Peyer's patch (tissue), 4 donors: ENCODE measurements at regions not wholly inside any gene's neighbourhood (a gene's known extent, or its start where the extent isn't known, plus 50 kb on each side); places are given as distances from the start of the nearest gene placed in this dataset.

Experiments used
- CTCF ChIP-seq, 6 experiments: fragments of 450-650 bp in 4 of 6; fragments of 200-600 bp in 2 of 6; sonication (generic) in 1 of 6; IDR thresholded peaks; one replicate each; pipeline ENCODE4 v1.5.1; 2017 to 2019; ENCODE audit warnings: antibody characterized with exemption in 6 of 6, mild to moderate bottlenecking in 3 of 6, moderate library complexity in 1 of 6
- POLR2A ChIP-seq, 2 donors: fragments of 450-650 bp; IDR thresholded peaks; one replicate each; pipeline ENCODE4 v1.5.1; 2017; ENCODE audit warnings: antibody characterized with exemption in 2 of 2, mild to moderate bottlenecking in 2 of 2, moderate library complexity in 2 of 2

- TF ChIP-seq CTCF (IDR thresholded peaks at IDR 0.05), result no peak
- no peak for TF ChIP-seq POLR2A (IDR thresholded peaks at IDR 0.05)
These were observed 83.0 kb downstream of the LINGO1 start for GRCh38 chr15:77549576-77550288.
